Sigmoid colon (tissue), 6 donors: ENCODE measurements at regions not wholly inside any gene's neighbourhood (a gene's known extent, or its start where the extent isn't known, plus 50 kb on each side); places are given as distances from the start of the nearest gene placed in this dataset.

Experiments used
- DNase-seq: peaks from one replicate; pipeline ENCODE4 v3.0.0-alpha.2; 2019
- H3K27ac ChIP-seq, 4 donors: fragments of 200-600 bp; sonication (generic); one replicate each; pipeline ENCODE4 v1.5.1; 2016 to 2019; ENCODE audit warnings: mild to moderate bottlenecking in 1 of 4
- H3K27me3 ChIP-seq, 3 donors: fragments of 200-600 bp; sonication (generic); one replicate each; pipeline ENCODE4 v1.5.1; 2019; ENCODE audit warnings: mild to moderate bottlenecking in 1 of 3
- H3K36me3 ChIP-seq, 4 donors: fragments of 200-600 bp; sonication (generic); one replicate each; pipeline ENCODE4 v1.5.1; 2016 to 2019
- H3K4me1 ChIP-seq, 4 donors: fragments of 200-600 bp; sonication (generic); one replicate each; pipeline ENCODE4 v1.5.1; 2017 to 2019
- H3K4me3 ChIP-seq, 4 donors: fragments of 200-600 bp; sonication (generic); one replicate each; pipeline ENCODE4 v1.5.1; 2017 to 2019; ENCODE audit warnings: mild to moderate bottlenecking in 2 of 4, moderate library complexity in 1 of 4
- H3K9me3 ChIP-seq, 4 donors: fragments of 200-600 bp in 3 of 4; sonication (generic) in 3 of 4; one replicate each; pipeline versions ENCODE4 v1.5.1 to v1.6.1; 2013 to 2019
- EP300 ChIP-seq, 4 donors: sonication (generic); formaldehyde crosslinking; IDR thresholded peaks; one replicate each; pipeline ENCODE4 v1.6.1; 2017; ENCODE audit warnings: antibody characterized with exemption in 4 of 4
- POLR2A ChIP-seq, 2 donors: fragments of 450-650 bp; IDR thresholded peaks; one replicate each; pipeline ENCODE4 v1.6.1; 2016; ENCODE audit warnings: antibody characterized with exemption in 2 of 2, mild to moderate bottlenecking in 2 of 2, moderate library complexity in 2 of 2
- POLR2AphosphoS5 ChIP-seq, 4 donors: sonication (generic); formaldehyde crosslinking; IDR thresholded peaks; one replicate each; pipeline ENCODE4 v1.6.1; 2017; ENCODE audit warnings: antibody characterized with exemption in 4 of 4
- WGBS, 2 donors: extraction: QIAGEN DNeasy Blood & Tissue Kit; methylation state at CpG; one replicate each; pipeline ENCODE4 v1.1.7; 2013; 5-methylcytosine and 5-hydroxymethylcytosine counted together
- intact Hi-C: fragments of 100-400 bp; cut with DNase I; formaldehyde crosslinking; loops from one replicate; pipeline ENCODE4 v1.15.1; 2023
- TF ChIP-seq, protein P1 (sequence below), 4 experiments: fragments of 450-650 bp in 3 of 4; fragments of 200-600 bp in 1 of 4; IDR thresholded peaks; one replicate each; pipeline ENCODE4 v1.5.1; 2016 to 2019; ENCODE audit warnings: antibody characterized with exemption in 4 of 4, mild to moderate bottlenecking in 3 of 4, moderate library complexity in 2 of 4
- donor health status: healthy with polysubstance abuse.
- donor health status: healthy.

DNA sequence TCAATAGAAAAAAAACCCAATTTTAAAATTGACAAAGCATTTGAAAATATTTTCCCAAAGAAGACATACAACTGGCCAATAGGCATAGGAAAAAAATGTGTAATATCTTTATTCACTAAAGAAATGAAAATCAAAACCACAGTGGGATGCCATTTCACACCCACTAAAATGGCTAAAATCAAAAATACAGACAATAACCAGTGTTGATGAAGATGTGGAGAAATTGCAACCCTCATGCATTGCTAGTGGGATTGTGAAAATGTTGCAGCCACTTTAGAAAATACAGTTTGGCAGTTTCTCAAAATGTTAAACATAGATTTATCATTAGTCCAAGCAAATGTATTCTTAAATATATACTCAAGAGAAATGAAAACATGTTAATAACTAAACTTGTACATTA lies 315.1 kb upstream of the GPR149 start:
- Histone ChIP-seq H3K4me3 (no peak overlapping the region), H3K36me3 (no peaks in the 10 kb centered on the region), H3K27me3 (no peaks in the 10 kb centered on the region), H3K4me1 (no peaks in the 10 kb centered on the region), H3K27ac (no peak overlapping the region), H3K9me3 (peaks cover 0 to 3% (median under 1%) of the 10 kb centered on the region in 4 donors)
- intact Hi-C loops: no loop called here
- TF ChIP-seq EP300 (IDR thresholded peaks at IDR 0.05) (no peak), POLR2AphosphoS5 (IDR thresholded peaks at IDR 0.05) (no peak)
- TF ChIP-seq, protein P1, sequence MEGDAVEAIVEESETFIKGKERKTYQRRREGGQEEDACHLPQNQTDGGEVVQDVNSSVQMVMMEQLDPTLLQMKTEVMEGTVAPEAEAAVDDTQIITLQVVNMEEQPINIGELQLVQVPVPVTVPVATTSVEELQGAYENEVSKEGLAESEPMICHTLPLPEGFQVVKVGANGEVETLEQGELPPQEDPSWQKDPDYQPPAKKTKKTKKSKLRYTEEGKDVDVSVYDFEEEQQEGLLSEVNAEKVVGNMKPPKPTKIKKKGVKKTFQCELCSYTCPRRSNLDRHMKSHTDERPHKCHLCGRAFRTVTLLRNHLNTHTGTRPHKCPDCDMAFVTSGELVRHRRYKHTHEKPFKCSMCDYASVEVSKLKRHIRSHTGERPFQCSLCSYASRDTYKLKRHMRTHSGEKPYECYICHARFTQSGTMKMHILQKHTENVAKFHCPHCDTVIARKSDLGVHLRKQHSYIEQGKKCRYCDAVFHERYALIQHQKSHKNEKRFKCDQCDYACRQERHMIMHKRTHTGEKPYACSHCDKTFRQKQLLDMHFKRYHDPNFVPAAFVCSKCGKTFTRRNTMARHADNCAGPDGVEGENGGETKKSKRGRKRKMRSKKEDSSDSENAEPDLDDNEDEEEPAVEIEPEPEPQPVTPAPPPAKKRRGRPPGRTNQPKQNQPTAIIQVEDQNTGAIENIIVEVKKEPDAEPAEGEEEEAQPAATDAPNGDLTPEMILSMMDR (IDR thresholded peaks at IDR 0.05): no peak
- no peak for DNase-seq

DNA sequence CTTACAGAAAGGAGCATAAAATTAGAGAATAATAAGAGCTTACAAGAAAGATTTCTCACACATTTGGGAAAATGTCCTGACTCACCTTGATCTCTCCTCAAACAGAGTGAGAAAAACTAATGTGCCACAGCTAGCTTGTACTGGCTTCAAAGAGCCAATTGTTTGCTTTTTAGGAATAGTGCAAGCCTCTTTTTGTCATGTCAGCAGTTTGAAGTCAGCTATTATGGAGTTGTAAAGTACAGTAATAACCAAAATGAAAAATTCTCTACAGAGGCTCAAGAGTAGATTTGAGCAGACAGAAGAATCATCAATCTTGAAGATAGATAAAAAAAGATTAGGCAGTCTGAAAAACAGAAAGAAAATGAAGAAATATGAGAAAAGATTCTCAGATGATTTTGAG lies 313.4 kb upstream of the GPR149 start:
- Histone ChIP-seq H3K4me1 (no peaks in the 10 kb centered on the region), H3K27me3 (no peaks in the 10 kb centered on the region)
- TF ChIP-seq, protein P1 (IDR thresholded peaks at IDR 0.05): no peak
- TF ChIP-seq POLR2AphosphoS5 (IDR thresholded peaks at IDR 0.05): no peak
- no peak for TF ChIP-seq POLR2A (IDR thresholded peaks at IDR 0.05)
- TF ChIP-seq EP300 (IDR thresholded peaks at IDR 0.05): no peak

DNA sequence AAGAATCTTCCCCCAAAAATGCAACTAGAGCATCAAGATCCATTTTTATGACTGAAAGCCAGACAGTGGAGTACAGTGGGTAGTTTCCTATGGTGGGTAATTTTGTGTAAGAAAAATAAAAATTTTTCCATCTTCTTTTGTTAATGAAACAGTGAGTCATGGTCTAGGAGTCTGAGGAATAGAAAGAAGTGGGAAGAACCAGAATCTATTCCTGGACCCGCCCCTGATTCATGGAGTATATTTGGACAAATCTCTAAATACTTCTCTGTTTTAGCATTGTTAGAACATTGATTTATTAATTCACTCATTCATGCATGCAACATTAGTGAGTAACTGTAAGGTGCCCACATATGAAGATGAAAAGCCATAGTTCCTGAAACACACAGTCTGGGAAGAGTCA lies 304.5 kb upstream of the GPR149 start:
- Histone ChIP-seq H3K27ac (no peak overlapping the region), H3K9me3 (no peaks in the 10 kb centered on the region), H3K36me3 (no peaks in the 10 kb centered on the region), H3K4me3 (no peak overlapping the region), H3K27me3 (no peaks in the 10 kb centered on the region), H3K4me1 (no peaks in the 10 kb centered on the region)
- TF ChIP-seq POLR2A (IDR thresholded peaks at IDR 0.05) (no peak), POLR2AphosphoS5 (IDR thresholded peaks at IDR 0.05) (no peak), EP300 (IDR thresholded peaks at IDR 0.05) (no peak)
- TF ChIP-seq, protein P1 (IDR thresholded peaks at IDR 0.05): no peak
- DNase-seq: no peak
- intact Hi-C loops: no loop called here
- WGBS, 2 donors: 89 to 96% methylated on average over 1 of the region's 1 CpG

More for the DNA sequence above, 313.4 kb upstream of the GPR149 start:
- DNase-seq: no peak
- intact Hi-C loops: no loop called here
- H3K36me3 ChIP-seq: no peaks in the 10 kb centered on the region
- no peak overlapping the region for H3K27ac ChIP-seq
- no peak overlapping the region for H3K4me3 ChIP-seq
- peaks cover 0 to 3% (median under 1%) of the 10 kb centered on the region in 4 donors for H3K9me3 ChIP-seq

DNA sequence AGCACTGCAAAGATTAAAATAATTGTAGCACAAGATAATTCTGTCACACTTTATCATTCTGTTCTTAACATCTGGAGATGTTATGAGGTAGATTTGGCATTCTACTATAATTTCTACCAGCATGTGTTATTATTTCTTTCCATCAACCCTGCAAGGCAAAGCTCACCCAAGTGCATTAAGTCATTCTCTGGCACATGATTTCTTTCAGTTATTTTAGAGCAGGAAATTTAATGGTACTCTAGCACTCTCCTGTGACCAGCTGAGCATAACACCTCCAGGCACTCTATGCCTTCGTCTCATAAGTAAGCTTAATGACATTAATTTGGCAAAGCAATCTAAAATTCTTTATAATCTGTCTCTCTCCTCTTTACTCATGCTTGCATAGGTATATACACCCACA lies 300.2 kb upstream of the GPR149 start:
- intact Hi-C loops: no loop called here
- TF ChIP-seq POLR2A (IDR thresholded peaks at IDR 0.05) (no peak), POLR2AphosphoS5 (IDR thresholded peaks at IDR 0.05) (no peak), EP300 (IDR thresholded peaks at IDR 0.05) (no peak)
- TF ChIP-seq, protein P1 (IDR thresholded peaks at IDR 0.05): no peak
- H3K4me1 ChIP-seq: no peaks in the 10 kb centered on the region
- no peak overlapping the region for H3K27ac ChIP-seq
- H3K9me3 ChIP-seq: no peaks in the 10 kb centered on the region
- no peak overlapping the region for H3K4me3 ChIP-seq
- no peaks in the 10 kb centered on the region for H3K36me3 ChIP-seq
- no peaks in the 10 kb centered on the region for H3K27me3 ChIP-seq
- WGBS, 2 donors: 40 to 66% methylated on average over 1 of the region's 1 CpG
- DNase-seq: no peak

DNA sequence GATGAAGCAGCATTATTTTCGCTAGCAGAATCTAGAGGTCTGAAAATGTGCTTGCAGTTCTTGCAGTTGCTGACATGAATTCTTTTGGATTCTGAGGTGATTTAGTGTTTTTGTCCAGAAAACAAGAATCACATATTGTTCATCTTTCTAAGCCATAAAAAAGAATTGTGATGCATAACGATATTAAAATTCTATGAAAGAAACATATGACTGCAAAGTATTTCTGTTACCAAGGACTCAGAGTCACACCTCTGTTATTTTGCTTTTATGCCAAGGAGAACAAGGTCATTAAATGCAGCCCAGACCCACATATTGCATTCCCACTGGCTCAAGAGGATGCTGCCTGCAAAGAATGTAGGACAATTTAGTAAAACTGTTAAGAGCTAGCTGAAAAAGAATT lies 299.8 kb upstream of the GPR149 start:
- Histone ChIP-seq H3K36me3 (no peaks in the 10 kb centered on the region), H3K27me3 (no peaks in the 10 kb centered on the region), H3K4me3 (no peak overlapping the region), H3K4me1 (no peaks in the 10 kb centered on the region), H3K9me3 (no peaks in the 10 kb centered on the region), H3K27ac (no peak overlapping the region)
- TF ChIP-seq, protein P1 (IDR thresholded peaks at IDR 0.05): no peak
- TF ChIP-seq POLR2A (IDR thresholded peaks at IDR 0.05) (no peak), EP300 (IDR thresholded peaks at IDR 0.05) (no peak), POLR2AphosphoS5 (IDR thresholded peaks at IDR 0.05) (no peak)
- 64 to 87% methylated on average over 2 of the region's 2 CpGs for WGBS, 2 donors
- intact Hi-C loops: no loop called here
- DNase-seq: no peak
